ENCODE measurements at regions not wholly inside any gene's neighbourhood (a gene's known extent, or its start where the extent isn't known, plus 50 kb on each side); places are given as distances from the start of the nearest gene placed in this dataset.
A peak's percentile ranks its signal among the peaks of the same experiment; 100 is the strongest.
"Not testable (repeated sequence)": the region's sequence is repeated elsewhere in the genome, so short reads cannot be mapped to it uniquely, and the experiment has no call there.

- peaks cover 5% of the 10 kb centered on the region for H3K4me1 Mint-ChIP-seq (ENCODE audit: insufficient read depth, unreplicated experiment)
- no peaks in the 10 kb centered on the region for H3K27me3 Mint-ChIP-seq (ENCODE audit: insufficient read depth, unreplicated experiment)
- BruUV-seq (replicated peaks) = no TSS peak
- TF ChIP-seq CTCF (IDR thresholded peaks at IDR 0.05; ENCODE audit: unreplicated experiment) = no peak
- no peaks in the 10 kb centered on the region for H3K36me3 Mint-ChIP-seq (ENCODE audit: insufficient read depth, unreplicated experiment)
- H3K27ac Mint-ChIP-seq (ENCODE audit: low read depth, unreplicated experiment) = no peak overlapping the region
- no peak for DNase-seq (ENCODE audit: unreplicated experiment)
- intact Hi-C loops (cut with micrococcal nuclease) = no loop called here
- no peaks in the 10 kb centered on the region for H3K9me3 Mint-ChIP-seq (ENCODE audit: unreplicated experiment)
- ChIA-PET POLR2A (no interaction called here), CTCF (no interaction called here)
- no peak overlapping the region for H3K4me3 Mint-ChIP-seq (ENCODE audit: unreplicated experiment)
Measured at GRCh38 chr3:20563985-20564384, 378.0 kb upstream of the SGO1 start.

- ChIA-PET CTCF (no interaction called here), POLR2A (no interaction called here)
- Mint-ChIP-seq H3K36me3 (ENCODE audit: insufficient read depth, unreplicated experiment) (no peaks in the 10 kb centered on the region), H3K27ac (ENCODE audit: low read depth, unreplicated experiment) (no peak overlapping the region), H3K27me3 (ENCODE audit: insufficient read depth, unreplicated experiment) (no peaks in the 10 kb centered on the region), H3K9me3 (ENCODE audit: unreplicated experiment) (no peaks in the 10 kb centered on the region), H3K4me3 (ENCODE audit: unreplicated experiment) (no peak overlapping the region), H3K4me1 (ENCODE audit: insufficient read depth, unreplicated experiment) (peaks cover 5% of the 10 kb centered on the region)
- no peak for DNase-seq (ENCODE audit: unreplicated experiment)
- no TSS peak for BruUV-seq (replicated peaks)
- no peak for TF ChIP-seq CTCF (IDR thresholded peaks at IDR 0.05; ENCODE audit: unreplicated experiment)
- intact Hi-C loops (cut with micrococcal nuclease) = no loop called here
Measured at GRCh38 chr3:20563251-20563650, 377.2 kb upstream of the SGO1 start.

GRCh38 chr3:20561166-20561565, 375.2 kb upstream of the SGO1 start:
- DNase-seq (ENCODE audit: unreplicated experiment) = no peak
- CTCF ChIA-PET = no interaction called here
- no peaks in the 10 kb centered on the region for H3K9me3 Mint-ChIP-seq (ENCODE audit: unreplicated experiment)
- no peak for TF ChIP-seq CTCF (IDR thresholded peaks at IDR 0.05; ENCODE audit: unreplicated experiment)
- H3K4me1 Mint-ChIP-seq (ENCODE audit: insufficient read depth, unreplicated experiment) = peaks cover 5% of the 10 kb centered on the region
- POLR2A ChIA-PET = no interaction called here
- intact Hi-C loops (cut with micrococcal nuclease) = no loop called here
- no peak overlapping the region for H3K4me3 Mint-ChIP-seq (ENCODE audit: unreplicated experiment)
- H3K27me3 Mint-ChIP-seq (ENCODE audit: insufficient read depth, unreplicated experiment) = no peaks in the 10 kb centered on the region
- peak overlapping the region; percentile 8 for H3K27ac Mint-ChIP-seq (ENCODE audit: low read depth, unreplicated experiment)
- BruUV-seq (replicated peaks) = no TSS peak
- H3K36me3 Mint-ChIP-seq (ENCODE audit: insufficient read depth, unreplicated experiment) = no peaks in the 10 kb centered on the region

GRCh38 chr3:20560446-20560845, 374.4 kb upstream of the SGO1 start:
- POLR2A ChIA-PET; intact Hi-C loops (cut with micrococcal nuclease); H3K36me3 Mint-ChIP-seq (ENCODE audit: insufficient read depth, unreplicated experiment); H3K4me3 Mint-ChIP-seq (ENCODE audit: unreplicated experiment); H3K9me3 Mint-ChIP-seq (ENCODE audit: unreplicated experiment); H3K27me3 Mint-ChIP-seq (ENCODE audit: insufficient read depth, unreplicated experiment); DNase-seq (ENCODE audit: unreplicated experiment); BruUV-seq (replicated peaks); H3K27ac Mint-ChIP-seq (ENCODE audit: low read depth, unreplicated experiment); H3K4me1 Mint-ChIP-seq (ENCODE audit: insufficient read depth, unreplicated experiment): not testable (repeated sequence)
- CTCF ChIA-PET = interaction anchor here (0.7 kb wide), 1 partner anchor 1068 kb away, joined by 4 read pairs; no protein-coding TSS in a partner anchor

- TF ChIP-seq CTCF (IDR thresholded peaks at IDR 0.05; ENCODE audit: unreplicated experiment) = no peak
- no peaks in the 10 kb centered on the region for H3K27me3 Mint-ChIP-seq (ENCODE audit: insufficient read depth, unreplicated experiment)
- no TSS peak for BruUV-seq (replicated peaks)
- DNase-seq (ENCODE audit: unreplicated experiment) = no peak
- H3K9me3 Mint-ChIP-seq (ENCODE audit: unreplicated experiment) = no peaks in the 10 kb centered on the region
- no peak overlapping the region for H3K4me3 Mint-ChIP-seq (ENCODE audit: unreplicated experiment)
- ChIA-PET CTCF (no interaction called here), POLR2A (no interaction called here)
- H3K27ac Mint-ChIP-seq (ENCODE audit: low read depth, unreplicated experiment) = no peak overlapping the region
- no peaks in the 10 kb centered on the region for H3K36me3 Mint-ChIP-seq (ENCODE audit: insufficient read depth, unreplicated experiment)
- intact Hi-C loops (cut with micrococcal nuclease) = no loop called here
- H3K4me1 Mint-ChIP-seq (ENCODE audit: insufficient read depth, unreplicated experiment) = peaks cover 5% of the 10 kb centered on the region
Measured at GRCh38 chr3:20558161-20558560, 372.2 kb upstream of the SGO1 start.
